GM18868 (cell line): ENCODE measurements at regions not wholly inside any gene's neighbourhood (a gene's known extent, or its start where the extent isn't known, plus 50 kb on each side); places are given as distances from the start of the nearest gene placed in this dataset.

Experiments used
- ATAC-seq: cut with Tn5 transposase; IDR thresholded peaks from one replicate; pipeline ENCODE4 v1.9.1; 2021; ENCODE audit warnings: mild to moderate bottlenecking, moderate library complexity; ENCODE audit not compliant: unreplicated experiment

- no peak for ATAC-seq
These were observed 106.2 kb upstream of the TUT7 start for GRCh38 chr9:86460216-86461002.

- no peak for ATAC-seq
These were observed 105.5 kb upstream of the TUT7 start for GRCh38 chr9:86459599-86460155.

DNA sequence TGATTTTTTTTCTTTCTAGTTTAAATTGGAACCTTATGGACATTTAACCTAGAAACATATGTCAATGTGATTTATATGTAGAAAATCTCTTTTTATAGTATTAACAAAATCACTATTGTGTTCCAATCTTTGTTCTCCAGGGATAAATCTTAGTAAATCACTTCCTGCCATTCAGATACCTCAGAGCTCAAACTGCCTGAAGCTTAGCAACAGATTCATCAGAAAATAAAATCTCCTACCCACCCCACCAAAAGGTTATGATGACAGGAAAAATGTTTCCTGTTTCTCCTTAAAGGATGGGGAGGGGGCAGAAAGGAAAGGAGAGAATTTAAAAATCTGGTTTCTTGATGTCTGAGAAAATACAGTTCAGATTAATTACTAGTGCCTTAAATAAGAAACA is 105.0 kb upstream of the TUT7 start:
- no peak for ATAC-seq

DNA sequence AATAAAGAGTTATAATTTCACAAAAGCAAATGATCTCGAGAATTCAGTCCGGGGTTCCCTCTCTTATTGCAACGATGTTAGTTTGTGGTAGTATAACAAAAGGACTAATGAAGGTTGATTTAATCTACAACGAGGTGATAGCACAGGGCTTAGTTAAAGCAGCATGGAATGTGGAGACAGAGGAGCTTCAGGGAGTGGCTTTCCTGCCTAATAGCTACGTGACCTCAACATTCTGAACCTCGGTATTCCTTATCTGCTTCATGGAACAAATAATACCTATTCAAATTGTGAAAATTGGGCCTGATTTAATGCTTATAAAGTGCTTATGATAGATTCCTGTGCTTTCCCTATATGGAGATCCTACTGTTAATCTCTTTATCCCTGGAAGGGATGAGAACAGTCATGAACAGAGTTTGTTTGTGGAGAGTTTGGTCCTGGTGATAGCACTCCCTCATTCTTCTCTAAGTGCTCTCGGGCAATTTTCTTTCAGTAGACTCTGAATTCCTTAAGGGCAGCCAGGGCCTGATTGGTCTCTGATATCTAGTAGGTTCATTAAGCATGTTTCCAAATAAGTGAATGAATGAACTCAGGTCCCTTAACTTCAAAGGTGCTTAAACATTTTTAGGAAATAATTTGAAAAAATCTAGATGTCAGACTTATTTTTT is 104.1 kb upstream of the TUT7 start:
- ATAC-seq = no peak

- no peak for ATAC-seq
These were observed 102.2 kb upstream of the TUT7 start for GRCh38 chr9:86456416-86456815.

GRCh38 chr9:86454701-86455615 is 100.7 kb upstream of the TUT7 start:
- ATAC-seq = no peak

DNA sequence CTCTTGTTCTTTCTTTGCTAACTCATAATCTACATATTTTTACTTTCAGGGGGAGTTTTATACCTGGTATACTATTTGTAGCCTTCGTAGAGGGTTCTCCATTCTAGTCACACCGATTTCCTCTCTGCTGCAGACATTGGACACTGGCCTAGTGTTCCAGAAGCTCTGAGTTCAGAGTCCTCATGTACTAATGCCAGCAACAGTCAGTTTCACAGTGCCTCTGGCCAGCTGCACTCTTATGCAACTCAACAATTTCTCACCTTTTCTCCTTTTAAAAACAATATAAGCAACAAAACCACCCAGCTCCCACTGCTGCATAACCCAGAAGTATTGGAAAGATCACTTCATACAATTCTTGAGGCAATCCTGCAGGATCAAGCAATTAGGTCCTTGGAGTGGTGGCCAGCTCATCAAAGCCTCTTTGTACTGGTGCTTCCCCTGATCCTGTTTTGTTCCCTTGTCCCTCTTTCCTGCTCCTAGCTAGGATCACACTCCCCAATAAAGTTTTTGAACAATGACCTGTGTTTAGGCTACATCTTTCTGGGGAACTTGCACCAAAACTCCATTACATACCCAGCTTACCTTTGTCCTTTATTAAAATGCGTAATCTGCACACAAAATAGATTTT is 98.1 kb upstream of the TUT7 start:
- no peak for ATAC-seq

GRCh38 chr9:86449246-86449645 is 95.0 kb upstream of the TUT7 start:
- no peak for ATAC-seq

- ATAC-seq = no peak
These were observed 91.5 kb upstream of the TUT7 start for GRCh38 chr9:86445671-86446070.

- ATAC-seq = no peak
These were observed 89.8 kb upstream of the TUT7 start for GRCh38 chr9:86443992-86444391.

DNA sequence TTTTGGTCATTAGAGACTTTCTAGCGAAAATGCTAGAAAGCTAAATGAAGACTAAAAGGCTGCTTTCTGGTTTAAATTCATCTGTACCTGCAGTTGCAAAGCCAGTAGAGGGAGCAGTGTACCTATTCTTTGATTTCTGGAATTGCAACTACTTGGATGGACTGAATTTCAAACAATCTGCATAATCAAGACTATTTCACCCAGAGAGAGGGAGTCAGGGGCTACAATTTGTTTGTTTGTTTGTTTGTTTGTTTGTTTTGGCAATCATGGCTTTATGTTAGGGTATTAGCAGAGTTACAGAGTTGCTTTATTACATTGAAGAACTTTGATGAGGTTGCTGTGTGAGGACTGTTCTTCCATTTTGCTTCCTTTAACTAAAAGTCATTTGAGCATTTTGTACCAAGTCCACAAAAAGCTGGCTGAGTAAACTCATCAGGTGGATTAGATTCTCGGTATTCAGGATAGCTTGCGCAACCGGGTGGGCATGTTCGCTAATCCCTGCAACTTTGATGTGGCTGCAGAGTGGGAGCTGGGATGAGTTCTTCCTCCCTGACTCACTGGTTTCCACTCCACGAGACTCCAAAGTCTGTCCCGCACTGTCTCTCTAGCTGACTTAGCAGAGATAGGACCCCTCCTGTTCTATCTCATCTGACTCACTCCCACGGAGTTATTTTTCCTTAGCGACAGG is 80.0 kb upstream of the TUT7 start:
- no peak for ATAC-seq

DNA sequence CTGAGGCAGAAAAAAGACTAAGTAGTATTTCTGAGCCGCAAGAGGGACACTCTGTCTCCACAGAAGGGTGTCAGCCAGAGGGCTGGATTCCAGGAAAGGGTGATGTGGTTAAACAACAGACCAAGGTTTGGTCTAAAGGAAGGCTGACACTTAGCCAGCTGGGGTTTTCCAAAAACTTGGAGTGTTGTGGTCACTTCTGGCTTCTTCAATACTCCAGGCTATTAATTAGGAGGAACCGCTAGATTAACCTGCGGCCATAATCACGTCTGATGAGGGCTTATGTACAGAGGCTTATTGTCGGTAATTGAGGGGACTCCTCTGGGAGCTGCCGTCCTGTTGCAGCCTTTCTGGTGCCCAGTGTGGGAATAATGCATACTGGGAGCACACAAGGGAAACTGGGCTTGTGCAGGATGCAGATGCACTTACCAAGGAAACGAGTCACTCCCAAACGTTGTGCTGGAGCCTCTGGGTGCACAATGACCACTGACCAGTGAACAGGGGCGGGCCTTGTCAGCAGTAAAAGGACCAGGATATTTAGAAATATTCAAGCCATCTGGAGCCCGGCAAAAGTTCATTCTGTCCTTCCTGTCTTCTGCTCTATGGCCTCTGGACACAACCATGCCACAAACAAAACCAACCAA is 70.2 kb upstream of the TUT7 start:
- ATAC-seq = no peak

GRCh38 chr9:86413971-86414880 is 60.0 kb upstream of the TUT7 start:
- ATAC-seq = no peak

DNA sequence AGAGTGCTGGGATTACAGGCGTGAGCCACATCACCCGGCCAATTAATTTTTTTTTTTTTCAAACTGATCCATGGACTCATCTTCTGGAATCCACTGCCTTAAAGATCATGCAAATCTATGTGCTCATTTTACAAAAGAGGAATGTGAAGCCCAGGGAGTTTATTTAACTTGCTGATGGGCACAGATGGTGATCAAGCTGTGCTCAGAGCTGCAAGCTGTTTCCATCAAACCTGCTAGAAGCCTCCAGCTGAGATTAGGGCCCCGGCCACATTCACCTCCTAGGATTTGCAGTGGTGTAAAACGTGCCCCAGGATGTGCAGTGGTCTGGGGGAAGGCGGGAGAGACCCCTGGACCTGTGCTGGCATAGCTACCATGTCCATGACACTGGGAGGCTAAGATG is 56.1 kb upstream of the TUT7 start:
- no peak for ATAC-seq

DNA sequence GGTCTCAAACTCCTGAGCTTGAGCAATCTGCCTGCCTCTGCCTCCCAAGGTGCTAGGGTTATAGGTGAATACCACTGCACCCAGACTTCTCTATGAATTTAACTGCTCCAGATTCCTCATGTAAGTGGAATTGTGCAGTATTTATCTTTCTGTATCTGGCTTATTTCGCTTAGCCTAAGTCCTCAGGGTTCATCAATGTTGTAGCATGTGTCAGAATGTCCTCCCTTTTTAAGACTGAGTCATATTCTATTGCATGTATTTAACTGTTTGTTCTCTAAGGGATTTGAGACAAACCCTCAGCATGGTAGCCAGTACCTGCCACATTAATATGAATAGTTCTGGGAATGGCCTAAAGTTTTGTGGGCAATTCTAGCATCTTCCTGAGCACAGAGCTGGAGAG is 53.9 kb upstream of the TUT7 start:
- no peak for ATAC-seq

DNA sequence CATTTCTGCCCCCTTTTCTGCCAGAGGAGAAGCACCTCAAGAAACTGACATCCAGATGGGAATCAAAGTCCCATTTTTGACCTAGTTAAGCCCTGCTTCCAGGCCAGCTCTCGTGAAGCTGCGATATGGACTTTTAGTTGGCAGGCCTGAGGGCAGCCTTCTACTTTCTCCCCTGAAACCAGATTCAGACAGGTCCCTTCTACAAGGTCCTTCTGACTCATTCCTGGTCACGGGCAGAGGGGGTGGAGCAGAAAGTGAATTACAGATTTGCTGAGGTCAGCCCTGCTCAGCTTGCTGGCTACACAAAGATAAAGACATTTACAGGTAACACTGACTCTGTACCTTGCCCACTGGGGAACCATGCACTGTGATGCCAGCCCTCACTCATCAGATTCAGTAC is 52.8 kb upstream of the TUT7 start:
- ATAC-seq = no peak

DNA sequence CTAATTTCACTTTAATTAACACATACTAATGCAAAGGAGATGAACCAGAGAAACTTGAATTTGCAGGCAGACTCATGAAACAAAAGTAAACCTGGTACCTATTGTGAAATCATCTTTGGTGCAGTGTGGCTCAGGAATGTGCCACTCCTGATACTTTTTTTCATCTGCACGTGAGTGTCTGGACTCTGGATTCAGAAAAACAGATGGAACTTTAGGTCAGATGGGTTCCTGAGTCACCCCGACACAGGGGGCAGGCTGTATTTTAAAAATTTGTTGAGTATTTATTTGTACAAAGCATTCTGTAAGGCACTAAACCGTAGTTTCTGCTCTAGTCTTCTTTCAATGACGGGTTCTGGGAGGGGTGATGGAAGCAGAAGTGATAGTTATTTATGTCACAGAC is 52.2 kb upstream of the TUT7 start:
- no peak for ATAC-seq

- ATAC-seq = no peak
These were observed 51.7 kb upstream of the TUT7 start for GRCh38 chr9:86405926-86406325.

- ATAC-seq = no peak
These were observed 50.9 kb upstream of the TUT7 start for GRCh38 chr9:86405086-86405491.
